ENCODE measurements at regions not wholly inside any gene's neighbourhood (a gene's known extent, or its start where the extent isn't known, plus 50 kb on each side); places are given as distances from the start of the nearest gene placed in this dataset.

DNA sequence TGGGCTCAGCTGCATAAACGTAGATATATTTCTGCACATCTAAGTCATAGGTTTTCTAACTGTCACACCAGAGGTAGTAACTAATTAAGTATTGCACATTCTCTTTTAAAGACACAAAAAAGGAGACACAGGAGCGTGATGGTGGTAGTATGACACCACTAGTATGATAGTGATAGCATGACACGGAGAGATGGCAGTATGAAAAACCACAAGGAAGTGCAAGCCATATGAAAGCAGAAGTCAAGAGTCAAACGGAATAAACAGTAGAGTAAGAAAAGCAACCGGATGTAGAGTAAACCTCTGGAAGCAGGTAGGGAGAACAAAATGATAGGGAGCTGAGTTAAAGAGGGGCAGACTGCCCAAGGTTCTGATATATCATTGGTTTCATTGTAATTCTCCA lies 382.2 kb upstream of the INTU start:
- TF ChIP-seq, protein P1, sequence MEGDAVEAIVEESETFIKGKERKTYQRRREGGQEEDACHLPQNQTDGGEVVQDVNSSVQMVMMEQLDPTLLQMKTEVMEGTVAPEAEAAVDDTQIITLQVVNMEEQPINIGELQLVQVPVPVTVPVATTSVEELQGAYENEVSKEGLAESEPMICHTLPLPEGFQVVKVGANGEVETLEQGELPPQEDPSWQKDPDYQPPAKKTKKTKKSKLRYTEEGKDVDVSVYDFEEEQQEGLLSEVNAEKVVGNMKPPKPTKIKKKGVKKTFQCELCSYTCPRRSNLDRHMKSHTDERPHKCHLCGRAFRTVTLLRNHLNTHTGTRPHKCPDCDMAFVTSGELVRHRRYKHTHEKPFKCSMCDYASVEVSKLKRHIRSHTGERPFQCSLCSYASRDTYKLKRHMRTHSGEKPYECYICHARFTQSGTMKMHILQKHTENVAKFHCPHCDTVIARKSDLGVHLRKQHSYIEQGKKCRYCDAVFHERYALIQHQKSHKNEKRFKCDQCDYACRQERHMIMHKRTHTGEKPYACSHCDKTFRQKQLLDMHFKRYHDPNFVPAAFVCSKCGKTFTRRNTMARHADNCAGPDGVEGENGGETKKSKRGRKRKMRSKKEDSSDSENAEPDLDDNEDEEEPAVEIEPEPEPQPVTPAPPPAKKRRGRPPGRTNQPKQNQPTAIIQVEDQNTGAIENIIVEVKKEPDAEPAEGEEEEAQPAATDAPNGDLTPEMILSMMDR (IDR thresholded peaks at IDR 0.05; ENCODE audit: low read length): no peak
- no peak for TF ChIP-seq EZH2 (optimal IDR thresholded peaks at IDR 0.05; ENCODE audit: low read depth, low read length)
